Caco-2 (cell line): ENCODE measurements at regions not wholly inside any gene's neighbourhood (a gene's known extent, or its start where the extent isn't known, plus 50 kb on each side); places are given as distances from the start of the nearest gene placed in this dataset.
"Not testable (repeated sequence)": the region's sequence is repeated elsewhere in the genome, so short reads cannot be mapped to it uniquely, and the experiment has no call there.

Experiments
- BruUV-seq: library from RNA; stranded (reverse); fragments of 400-500 nt; replicated peaks from 2 replicates; lab custom pipeline; 2021; lab: Mats Ljungman, UMichigan
- CTCF ChIA-PET: fragments of 300-600 bp; sonication (Branson Sonifier 250); formaldehyde crosslinking; loops from one replicate; lab custom pipeline; 2022; ENCODE audit warnings: antibody characterized with exemption; lab: Charles Lee
- POLR2A ChIA-PET: fragments of 300-600 bp; sonication (Branson Sonifier 250); formaldehyde crosslinking; loops from one replicate; lab custom pipeline; 2022; ENCODE audit warnings: antibody characterized with exemption; lab: Charles Lee
- DNase-seq, 2 experiments: peaks; one replicate each; pipeline versions ENCODE4 v3.0.0 to v3.0.0-alpha.2; 2020 to 2022
- H3K27me3 ChIP-seq: replicated peaks from 2 replicates; pipeline ENCODE4 v1.6.0; 2011; ENCODE audit warnings: low read length; ENCODE audit not compliant: control insufficient read depth, insufficient read depth
- H3K36me3 ChIP-seq: 2 replicates; pipeline ENCODE4 v1.5.1; 2011; ENCODE audit warnings: low read length; ENCODE audit not compliant: control insufficient read depth, insufficient read depth
- H3K4me1 ChIP-seq: fragments of 250-450 bp; sonication (Bioruptor Pico); 2 replicates; pipeline ENCODE4 v1.5.1; 2020; ENCODE audit warnings: mild to moderate bottlenecking
- H3K4me3 ChIP-seq: 2 replicates; pipeline ENCODE4 v1.5.1; 2011; ENCODE audit warnings: low read depth, mild to moderate bottlenecking, control low read depth, low read length
- H3K9me3 ChIP-seq: fragments of 250-450 bp; sonication (Bioruptor Pico); 2 replicates; pipeline ENCODE4 v1.5.1; 2020; ENCODE audit warnings: mild to moderate bottlenecking, moderate library complexity
- H3K27ac Mint-ChIP-seq: one replicate; pipeline ENCODE4 v1.8.0; 2022; ENCODE audit warnings: mixed read lengths; ENCODE audit not compliant: unreplicated experiment
- H3K27me3 Mint-ChIP-seq: one replicate; pipeline ENCODE4 v1.8.0; 2022; ENCODE audit warnings: mixed read lengths; ENCODE audit not compliant: insufficient read depth, unreplicated experiment
- H3K36me3 Mint-ChIP-seq: one replicate; pipeline ENCODE4 v1.8.0; 2022; ENCODE audit warnings: mild to moderate bottlenecking, mixed read lengths; ENCODE audit not compliant: insufficient read depth, unreplicated experiment
- H3K4me1 Mint-ChIP-seq: one replicate; pipeline ENCODE4 v1.8.0; 2022; ENCODE audit warnings: low read depth, mixed read lengths; ENCODE audit not compliant: unreplicated experiment
- H3K4me3 Mint-ChIP-seq: one replicate; pipeline ENCODE4 v1.8.0; 2022; ENCODE audit warnings: mild to moderate bottlenecking, moderate library complexity, mixed read lengths; ENCODE audit not compliant: unreplicated experiment
- H3K9me3 Mint-ChIP-seq: one replicate; pipeline ENCODE4 v1.8.0; 2022; ENCODE audit warnings: mixed read lengths; ENCODE audit not compliant: unreplicated experiment
- intact Hi-C: fragments of 100-400 bp; cut with micrococcal nuclease; formaldehyde crosslinking; loops from one replicate; pipeline ENCODE4 v1.10.0; 2022; ENCODE audit not compliant: unreplicated experiment
- TF ChIP-seq, protein P1 (sequence below), 2 experiments: fragments of 200-600 bp in 1 of 2; IDR thresholded peaks; 1 replicate in 1 of 2; 2 replicates in 1 of 2; pipeline versions ENCODE4 v1.5.1 to v1.8.0; 2011 to 2022; ENCODE audit warnings: antibody characterized with exemption in 1 of 2, control low read depth in 1 of 2, inconsistent platforms in 1 of 2, low read depth in 1 of 2, low read length in 1 of 2, mild to moderate bottlenecking in 1 of 2, moderate library complexity in 1 of 2; ENCODE audit not compliant: insufficient read depth in 1 of 2, severe bottlenecking in 1 of 2, unreplicated experiment in 1 of 2

DNA sequence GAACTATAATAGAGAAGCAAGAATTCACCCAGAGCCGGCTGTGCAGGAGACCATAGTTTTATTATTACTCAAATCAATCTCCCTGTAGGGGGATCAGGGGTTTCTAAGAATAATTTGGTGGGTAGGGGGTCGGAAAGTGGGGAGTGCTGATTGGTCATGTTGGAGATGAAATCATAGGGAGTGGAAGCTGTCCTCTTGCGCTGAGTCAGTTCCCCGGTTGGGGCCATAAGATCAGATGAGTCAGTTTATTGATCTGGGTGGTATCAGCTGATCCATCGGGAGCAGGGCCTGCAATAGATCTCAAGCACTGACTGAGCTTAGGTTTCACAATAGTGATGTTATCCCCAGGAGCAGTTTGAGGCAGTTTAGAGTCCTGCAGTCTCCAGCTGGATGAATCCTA lies 97.0 kb upstream of the SNRPN start:
- TF ChIP-seq, protein P1, sequence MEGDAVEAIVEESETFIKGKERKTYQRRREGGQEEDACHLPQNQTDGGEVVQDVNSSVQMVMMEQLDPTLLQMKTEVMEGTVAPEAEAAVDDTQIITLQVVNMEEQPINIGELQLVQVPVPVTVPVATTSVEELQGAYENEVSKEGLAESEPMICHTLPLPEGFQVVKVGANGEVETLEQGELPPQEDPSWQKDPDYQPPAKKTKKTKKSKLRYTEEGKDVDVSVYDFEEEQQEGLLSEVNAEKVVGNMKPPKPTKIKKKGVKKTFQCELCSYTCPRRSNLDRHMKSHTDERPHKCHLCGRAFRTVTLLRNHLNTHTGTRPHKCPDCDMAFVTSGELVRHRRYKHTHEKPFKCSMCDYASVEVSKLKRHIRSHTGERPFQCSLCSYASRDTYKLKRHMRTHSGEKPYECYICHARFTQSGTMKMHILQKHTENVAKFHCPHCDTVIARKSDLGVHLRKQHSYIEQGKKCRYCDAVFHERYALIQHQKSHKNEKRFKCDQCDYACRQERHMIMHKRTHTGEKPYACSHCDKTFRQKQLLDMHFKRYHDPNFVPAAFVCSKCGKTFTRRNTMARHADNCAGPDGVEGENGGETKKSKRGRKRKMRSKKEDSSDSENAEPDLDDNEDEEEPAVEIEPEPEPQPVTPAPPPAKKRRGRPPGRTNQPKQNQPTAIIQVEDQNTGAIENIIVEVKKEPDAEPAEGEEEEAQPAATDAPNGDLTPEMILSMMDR (IDR thresholded peaks at IDR 0.05; ENCODE audit: insufficient read depth in 1 of 2, low read depth in 1 of 2, low read length in 1 of 2, severe bottlenecking in 1 of 2, unreplicated experiment in 1 of 2), result no peak
- DNase-seq, result no peak
- H3K9me3 ChIP-seq, result peaks cover 23% of the 10 kb centered on the region

DNA sequence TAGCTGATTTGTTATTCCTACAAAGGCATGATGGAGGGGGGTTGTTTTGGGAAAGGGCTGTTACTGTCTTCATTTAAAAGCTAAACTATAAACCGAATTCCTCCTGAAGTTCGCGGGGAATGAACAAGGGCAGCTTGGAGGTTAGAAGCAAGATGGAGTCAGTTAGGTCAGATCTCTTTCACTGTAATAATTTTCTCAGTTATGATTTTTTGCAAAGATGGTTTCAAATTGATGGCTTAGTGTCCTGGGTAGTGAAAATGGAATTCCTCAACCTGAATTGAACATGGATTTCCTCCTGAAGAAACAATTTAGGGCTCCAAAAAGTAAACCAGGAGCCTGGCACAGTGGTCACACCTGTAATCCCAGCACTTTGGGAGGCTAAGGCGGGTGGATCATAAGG lies 96.6 kb upstream of the SNRPN start:
- BruUV-seq, intact Hi-C loops: not testable (repeated sequence)

More for the DNA sequence above, 97.0 kb upstream of the SNRPN start:
- ChIA-PET CTCF (no interaction called here), POLR2A (no interaction called here)
- Mint-ChIP-seq H3K4me1 (no peaks in the 10 kb centered on the region), H3K4me3 (no peak overlapping the region), H3K9me3 (peaks cover 20% of the 10 kb centered on the region), H3K36me3 (no peaks in the 10 kb centered on the region), H3K27ac (no peak overlapping the region), H3K27me3 (no peaks in the 10 kb centered on the region)
- intact Hi-C loops, result no loop called here
- Histone ChIP-seq H3K27me3 (no peaks in the 10 kb centered on the region), H3K36me3 (no peaks in the 10 kb centered on the region), H3K4me1 (no peaks in the 10 kb centered on the region), H3K4me3 (no peak overlapping the region)
- BruUV-seq, result no TSS peak

DNA sequence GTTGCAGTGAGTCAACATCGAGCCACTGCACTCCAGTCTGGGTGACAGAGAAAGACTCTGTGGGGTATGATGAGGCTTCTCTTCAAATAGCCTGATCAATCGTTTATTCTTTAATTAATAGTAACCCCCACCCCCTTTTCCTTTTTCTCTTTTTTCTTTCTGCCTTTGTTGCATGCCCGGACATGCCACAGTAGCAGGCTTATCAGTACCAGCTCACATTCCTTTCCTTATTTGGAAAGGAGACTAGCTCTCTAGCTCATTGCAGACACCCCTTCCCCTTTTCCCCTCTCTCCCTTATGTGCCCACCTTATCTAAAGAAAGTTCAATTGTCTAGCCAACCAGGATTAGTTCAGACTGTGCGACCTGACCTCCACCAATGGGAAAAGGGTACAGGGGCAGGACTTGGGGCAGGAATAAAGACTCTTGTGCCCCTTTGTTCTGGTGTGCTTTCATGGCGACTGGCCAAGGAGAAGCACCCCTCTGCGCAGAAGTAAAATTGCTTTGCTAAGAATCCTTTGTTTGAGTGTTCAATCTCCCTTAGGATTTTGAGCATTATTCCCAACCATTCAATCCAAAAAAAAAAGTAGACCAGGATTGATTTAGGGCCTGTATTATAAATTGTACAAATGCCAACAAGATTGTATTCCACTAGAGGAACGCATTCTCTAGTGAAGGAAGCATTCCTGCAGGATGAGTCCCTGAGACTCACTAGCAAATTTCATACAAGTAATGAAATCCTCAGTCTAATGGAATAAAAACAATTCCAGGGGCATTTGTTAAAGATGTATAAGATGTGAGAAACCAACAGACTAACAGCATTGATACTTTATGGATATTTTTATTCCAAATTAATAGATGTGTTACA lies 95.8 kb upstream of the SNRPN start:
- Mint-ChIP-seq H3K4me3 (no peak overlapping the region), H3K4me1 (no peaks in the 10 kb centered on the region), H3K9me3 (peaks cover 22% of the 10 kb centered on the region), H3K27me3 (no peaks in the 10 kb centered on the region), H3K27ac (no peak overlapping the region), H3K36me3 (no peaks in the 10 kb centered on the region)
- TF ChIP-seq, protein P1 (IDR thresholded peaks at IDR 0.05; ENCODE audit: insufficient read depth in 1 of 2, low read depth in 1 of 2, low read length in 1 of 2, severe bottlenecking in 1 of 2, unreplicated experiment in 1 of 2), result no peak
- no peak for DNase-seq
- ChIA-PET CTCF (no interaction called here), POLR2A (interaction anchor here (0.7 kb wide), 1 partner anchor 97 kb away, joined by 4 read pairs; no protein-coding TSS in a partner anchor)
- intact Hi-C loops, result no loop called here
- H3K9me3 ChIP-seq, result peaks cover 16% of the 10 kb centered on the region
- no peaks in the 10 kb centered on the region for H3K27me3 ChIP-seq
- H3K4me1 ChIP-seq, result no peaks in the 10 kb centered on the region
- H3K36me3 ChIP-seq, result no peaks in the 10 kb centered on the region
- H3K4me3 ChIP-seq, result no peak overlapping the region
- BruUV-seq, result no TSS peak

More for the DNA sequence above, 96.6 kb upstream of the SNRPN start:
- H3K9me3 ChIP-seq, result peaks cover 21% of the 10 kb centered on the region
- H3K4me3 ChIP-seq, H3K27ac Mint-ChIP-seq, H3K36me3 ChIP-seq, H3K27me3 Mint-ChIP-seq, H3K4me1 ChIP-seq, H3K4me3 Mint-ChIP-seq, POLR2A ChIA-PET, H3K4me1 Mint-ChIP-seq, DNase-seq, H3K27me3 ChIP-seq, CTCF ChIA-PET, H3K36me3 Mint-ChIP-seq: not testable (repeated sequence)
- peaks cover 22% of the 10 kb centered on the region for H3K9me3 Mint-ChIP-seq
